WI38 (cell line): ENCODE measurements at regions not wholly inside any gene's neighbourhood (a gene's known extent, or its start where the extent isn't known, plus 50 kb on each side); places are given as distances from the start of the nearest gene placed in this dataset.

Experiments
- H3K4me3 ChIP-seq: 2 replicates; pipeline ENCODE4 v1.5.1; 2011; ENCODE audit warnings: low read depth, mild to moderate bottlenecking, control low read depth, low read length
- TF ChIP-seq, protein P1 (sequence below): IDR thresholded peaks from 2 replicates; pipeline ENCODE4 v1.5.1; 2012; ENCODE audit warnings: low read depth, mild to moderate bottlenecking, control low read depth, low read length

DNA sequence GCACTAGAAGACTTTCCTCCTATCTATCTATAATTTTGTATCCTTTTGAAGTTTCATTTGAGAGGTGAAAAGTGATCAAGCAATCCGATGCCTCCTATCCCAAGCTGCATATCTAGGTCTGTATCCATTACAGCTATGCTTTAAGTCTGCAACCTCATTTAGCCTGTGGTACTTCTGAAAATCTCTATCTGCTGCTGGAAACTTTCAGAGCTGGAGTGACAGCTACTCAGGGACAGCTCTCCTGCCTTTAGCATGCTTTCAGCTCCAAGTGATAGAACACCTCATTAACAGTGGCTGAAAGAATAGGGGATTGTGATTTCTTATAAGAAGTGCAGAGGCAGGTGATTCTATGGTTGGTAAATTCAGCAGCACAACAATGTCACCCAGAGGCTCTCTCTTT, 1153.5 kb downstream of the AACS start:
- no peak overlapping the region for H3K4me3 ChIP-seq
- TF ChIP-seq, protein P1, sequence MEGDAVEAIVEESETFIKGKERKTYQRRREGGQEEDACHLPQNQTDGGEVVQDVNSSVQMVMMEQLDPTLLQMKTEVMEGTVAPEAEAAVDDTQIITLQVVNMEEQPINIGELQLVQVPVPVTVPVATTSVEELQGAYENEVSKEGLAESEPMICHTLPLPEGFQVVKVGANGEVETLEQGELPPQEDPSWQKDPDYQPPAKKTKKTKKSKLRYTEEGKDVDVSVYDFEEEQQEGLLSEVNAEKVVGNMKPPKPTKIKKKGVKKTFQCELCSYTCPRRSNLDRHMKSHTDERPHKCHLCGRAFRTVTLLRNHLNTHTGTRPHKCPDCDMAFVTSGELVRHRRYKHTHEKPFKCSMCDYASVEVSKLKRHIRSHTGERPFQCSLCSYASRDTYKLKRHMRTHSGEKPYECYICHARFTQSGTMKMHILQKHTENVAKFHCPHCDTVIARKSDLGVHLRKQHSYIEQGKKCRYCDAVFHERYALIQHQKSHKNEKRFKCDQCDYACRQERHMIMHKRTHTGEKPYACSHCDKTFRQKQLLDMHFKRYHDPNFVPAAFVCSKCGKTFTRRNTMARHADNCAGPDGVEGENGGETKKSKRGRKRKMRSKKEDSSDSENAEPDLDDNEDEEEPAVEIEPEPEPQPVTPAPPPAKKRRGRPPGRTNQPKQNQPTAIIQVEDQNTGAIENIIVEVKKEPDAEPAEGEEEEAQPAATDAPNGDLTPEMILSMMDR: no peak

- TF ChIP-seq, protein P1: no peak
- H3K4me3 ChIP-seq: no peak overlapping the region
Measured at GRCh38 chr12:126219139-126219538, 1153.9 kb downstream of the AACS start.

- TF ChIP-seq, protein P1: no peak
- no peak overlapping the region for H3K4me3 ChIP-seq
Measured at GRCh38 chr12:126219654-126220279, 1154.5 kb downstream of the AACS start.

GRCh38 chr12:126224032-126224431, 1158.8 kb downstream of the AACS start:
- H3K4me3 ChIP-seq: no peak overlapping the region
- TF ChIP-seq, protein P1: no peak

GRCh38 chr12:126228936-126229335, 1163.7 kb downstream of the AACS start:
- H3K4me3 ChIP-seq: no peak overlapping the region
- TF ChIP-seq, protein P1: no peak

- TF ChIP-seq, protein P1: no peak
- H3K4me3 ChIP-seq: no peak overlapping the region
Measured at GRCh38 chr12:126232711-126233110, 1167.5 kb downstream of the AACS start.

DNA sequence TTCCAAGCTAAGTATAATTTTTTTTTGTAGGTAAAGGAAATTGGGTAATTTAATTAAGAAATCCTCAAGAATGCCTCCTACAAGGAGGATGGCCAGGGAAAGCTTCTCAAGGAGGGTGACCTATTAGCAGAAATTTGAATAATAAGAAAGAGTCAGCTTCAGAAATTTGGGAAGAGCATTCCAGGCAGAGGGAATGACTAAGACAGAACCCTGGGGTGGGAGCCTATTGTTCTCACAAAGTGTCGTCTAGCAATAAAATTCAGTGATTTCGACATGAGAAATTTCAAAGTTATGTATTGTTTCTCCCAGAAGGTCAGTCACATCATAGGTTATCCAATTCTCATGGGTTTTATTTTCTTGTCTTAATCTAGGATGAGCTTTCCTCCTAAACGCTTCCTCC, 1168.4 kb downstream of the AACS start:
- TF ChIP-seq, protein P1: no peak
- no peak overlapping the region for H3K4me3 ChIP-seq
